Colonic mucosa (tissue), 4 donors: ENCODE measurements at regions not wholly inside any gene's neighbourhood (a gene's known extent, or its start where the extent isn't known, plus 50 kb on each side); places are given as distances from the start of the nearest gene placed in this dataset.

Source experiments
- DNase-seq: peaks from one replicate; pipeline ENCODE4 v3.0.0-alpha.2; 2020
- H3K27ac ChIP-seq: fragments of 200-600 bp; one replicate; pipeline ENCODE4 v1.8.0; 2021
- H3K27me3 ChIP-seq: fragments of 200-600 bp; one replicate; pipeline ENCODE4 v1.8.0; 2021
- H3K36me3 ChIP-seq: fragments of 200-600 bp; one replicate; pipeline ENCODE4 v1.8.0; 2021
- H3K4me1 ChIP-seq: fragments of 200-600 bp; one replicate; pipeline ENCODE4 v1.8.0; 2021; ENCODE audit warnings: mild to moderate bottlenecking
- H3K4me3 ChIP-seq: fragments of 200-600 bp; one replicate; pipeline ENCODE4 v1.8.0; 2021
- H3K9ac ChIP-seq, 2 donors: one replicate each; pipeline ENCODE4 v1.7.0; 2013; ENCODE audit warnings: control low read depth in 2 of 2, low read depth in 2 of 2, low read length in 2 of 2
- H3K9me3 ChIP-seq: fragments of 200-600 bp; one replicate; pipeline ENCODE4 v1.8.0; 2021
- intact Hi-C: fragments of 100-400 bp; cut with DNase I; formaldehyde crosslinking; loops from one replicate; pipeline ENCODE4 v1.14.1; 2022
- TF ChIP-seq, protein P1 (sequence below): fragments of 200-600 bp; IDR thresholded peaks from one replicate; pipeline ENCODE4 v1.8.0; 2022; ENCODE audit warnings: antibody characterized with exemption, mild to moderate bottlenecking
- donor health status: healthy.
- donor health status: DM: no; HTN: no; CAD: no.
- donor health status: DM: no; HTN: no; CAD: no.

DNA sequence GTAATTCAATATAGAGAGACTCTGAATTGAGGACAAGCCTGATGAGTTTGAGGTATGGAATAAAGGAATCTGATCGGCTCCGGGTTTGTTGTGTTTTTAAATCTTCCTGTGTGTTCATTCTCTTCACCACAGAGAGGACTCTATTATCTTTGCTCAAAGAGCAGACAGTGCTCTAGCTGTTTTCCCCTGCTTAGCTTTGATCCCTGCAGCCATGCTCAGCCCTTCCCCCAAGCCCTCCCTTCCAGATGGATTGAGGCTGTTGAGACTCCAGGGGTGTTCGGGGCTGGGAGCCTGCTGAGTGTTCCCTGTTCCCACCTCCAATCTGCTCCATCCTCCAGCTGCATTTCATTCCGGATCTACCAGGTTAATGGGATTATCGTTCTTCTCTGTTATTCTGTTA is 74.2 kb upstream of the CXADR start:
- TF ChIP-seq, protein P1, sequence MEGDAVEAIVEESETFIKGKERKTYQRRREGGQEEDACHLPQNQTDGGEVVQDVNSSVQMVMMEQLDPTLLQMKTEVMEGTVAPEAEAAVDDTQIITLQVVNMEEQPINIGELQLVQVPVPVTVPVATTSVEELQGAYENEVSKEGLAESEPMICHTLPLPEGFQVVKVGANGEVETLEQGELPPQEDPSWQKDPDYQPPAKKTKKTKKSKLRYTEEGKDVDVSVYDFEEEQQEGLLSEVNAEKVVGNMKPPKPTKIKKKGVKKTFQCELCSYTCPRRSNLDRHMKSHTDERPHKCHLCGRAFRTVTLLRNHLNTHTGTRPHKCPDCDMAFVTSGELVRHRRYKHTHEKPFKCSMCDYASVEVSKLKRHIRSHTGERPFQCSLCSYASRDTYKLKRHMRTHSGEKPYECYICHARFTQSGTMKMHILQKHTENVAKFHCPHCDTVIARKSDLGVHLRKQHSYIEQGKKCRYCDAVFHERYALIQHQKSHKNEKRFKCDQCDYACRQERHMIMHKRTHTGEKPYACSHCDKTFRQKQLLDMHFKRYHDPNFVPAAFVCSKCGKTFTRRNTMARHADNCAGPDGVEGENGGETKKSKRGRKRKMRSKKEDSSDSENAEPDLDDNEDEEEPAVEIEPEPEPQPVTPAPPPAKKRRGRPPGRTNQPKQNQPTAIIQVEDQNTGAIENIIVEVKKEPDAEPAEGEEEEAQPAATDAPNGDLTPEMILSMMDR, result no peak
- no peak for DNase-seq
- Histone ChIP-seq H3K4me1 (no peaks in the 10 kb centered on the region), H3K27ac (no peak overlapping the region), H3K9me3 (no peaks in the 10 kb centered on the region), H3K27me3 (no peaks in the 10 kb centered on the region), H3K4me3 (no peak overlapping the region), H3K36me3 (no peaks in the 10 kb centered on the region), H3K9ac (no peak overlapping the region)
- intact Hi-C loops, result no loop called here

DNA sequence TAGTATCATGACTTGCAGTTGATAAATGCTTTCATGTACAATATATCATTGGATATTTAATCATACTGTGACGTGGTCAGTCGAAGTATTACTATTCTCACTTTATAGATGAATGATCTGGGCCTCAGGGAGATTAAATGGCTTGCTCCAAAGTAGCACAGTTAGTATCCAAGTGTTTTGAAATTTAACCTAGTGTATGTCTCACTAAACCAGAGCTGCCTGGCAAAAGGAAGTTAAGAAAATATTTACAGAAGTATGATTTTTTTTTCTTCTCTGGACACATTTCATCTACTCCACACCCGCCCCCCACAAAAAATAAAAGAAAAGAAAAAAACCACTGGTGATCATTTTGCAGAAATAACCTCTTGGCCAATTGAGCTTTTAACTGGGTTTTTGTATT is 71.9 kb upstream of the CXADR start:
- Histone ChIP-seq H3K27ac (peak overlapping the region; percentile 28), H3K4me3 (no peak overlapping the region), H3K36me3 (no peaks in the 10 kb centered on the region), H3K27me3 (no peaks in the 10 kb centered on the region), H3K9me3 (no peaks in the 10 kb centered on the region), H3K9ac (no peak overlapping the region), H3K4me1 (no peaks in the 10 kb centered on the region)
- DNase-seq, result no peak
- intact Hi-C loops, result no loop called here
- TF ChIP-seq, protein P1, result no peak

DNA sequence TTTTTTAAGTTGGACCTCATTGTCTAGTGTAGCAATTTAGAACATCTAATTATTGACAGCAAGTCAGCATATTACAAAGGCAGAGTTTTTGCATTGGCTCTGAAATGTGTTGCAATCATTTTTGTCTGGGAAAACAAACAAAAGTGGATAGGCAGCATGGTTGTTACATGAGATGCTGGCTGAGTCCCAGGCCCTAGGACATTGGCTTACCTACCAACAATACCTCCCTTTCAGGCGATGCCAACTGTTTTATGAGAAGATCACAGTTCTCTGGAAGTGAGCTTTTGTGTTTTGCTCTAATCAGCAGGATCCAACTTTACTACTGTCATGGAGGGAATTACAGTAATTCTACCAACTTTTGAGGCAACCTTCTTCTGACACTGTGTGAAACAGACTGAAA is 71.5 kb upstream of the CXADR start:
- Histone ChIP-seq H3K27ac (peak overlapping the region; percentile 28), H3K9me3 (no peaks in the 10 kb centered on the region)

DNA sequence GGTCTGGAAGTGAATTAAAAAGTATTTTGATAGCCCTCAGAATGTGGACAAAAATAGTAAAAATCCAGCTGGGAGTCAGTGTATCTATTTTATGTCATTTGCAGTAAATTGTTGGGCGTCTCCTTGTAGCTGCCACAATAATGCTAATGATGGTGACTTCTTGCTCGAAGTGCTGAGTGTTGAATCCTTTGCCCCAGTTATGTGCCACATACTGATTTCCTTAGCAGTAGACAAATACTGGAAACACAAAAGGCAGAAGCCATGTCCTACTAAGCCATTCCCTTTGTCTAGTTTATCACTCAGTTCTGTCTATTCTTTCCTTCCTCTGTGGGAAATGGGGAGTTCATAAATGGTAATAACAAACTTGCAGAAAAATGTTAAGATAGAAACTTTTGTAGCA is 70.7 kb upstream of the CXADR start:
- Histone ChIP-seq H3K27ac (peak overlapping the region; percentile 28), H3K4me1 (no peaks in the 10 kb centered on the region), H3K9me3 (no peaks in the 10 kb centered on the region), H3K9ac (no peak overlapping the region), H3K4me3 (no peak overlapping the region), H3K27me3 (no peaks in the 10 kb centered on the region), H3K36me3 (no peaks in the 10 kb centered on the region)
- intact Hi-C loops, result no loop called here
- TF ChIP-seq, protein P1, result no peak
- no peak for DNase-seq

More for the DNA sequence above, 71.5 kb upstream of the CXADR start:
- TF ChIP-seq, protein P1, result no peak
- Histone ChIP-seq H3K27me3 (no peaks in the 10 kb centered on the region), H3K4me1 (no peaks in the 10 kb centered on the region), H3K36me3 (no peaks in the 10 kb centered on the region), H3K9ac (no peak overlapping the region), H3K4me3 (no peak overlapping the region)
- peak; percentile 78 for DNase-seq
- intact Hi-C loops, result no loop called here

DNA sequence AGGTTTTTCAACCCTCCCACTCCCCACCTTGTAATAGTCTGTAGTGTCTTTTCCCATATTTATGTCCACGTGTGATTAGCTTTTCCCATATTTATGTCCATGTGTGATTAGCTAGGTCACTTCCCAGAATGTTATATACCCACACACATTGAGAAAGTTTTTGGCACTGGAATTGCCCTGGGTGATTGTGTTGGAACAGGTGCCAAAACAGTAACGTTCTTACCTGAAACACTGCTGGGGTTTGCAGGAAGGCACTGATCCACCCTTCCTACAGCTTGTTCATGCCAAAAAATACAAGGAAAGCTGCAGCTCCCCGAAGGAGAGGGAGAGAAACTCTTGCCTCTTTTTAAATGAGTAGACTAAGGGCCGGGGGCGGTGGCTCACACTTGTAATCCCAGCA is 68.0 kb upstream of the CXADR start:
- Histone ChIP-seq H3K36me3 (no peaks in the 10 kb centered on the region), H3K4me3 (no peak overlapping the region), H3K9ac (no peak overlapping the region), H3K4me1 (no peaks in the 10 kb centered on the region), H3K27ac (no peak overlapping the region), H3K9me3 (no peaks in the 10 kb centered on the region), H3K27me3 (no peaks in the 10 kb centered on the region)
- TF ChIP-seq, protein P1, result no peak
- DNase-seq, result no peak
- intact Hi-C loops, result no loop called here

DNA sequence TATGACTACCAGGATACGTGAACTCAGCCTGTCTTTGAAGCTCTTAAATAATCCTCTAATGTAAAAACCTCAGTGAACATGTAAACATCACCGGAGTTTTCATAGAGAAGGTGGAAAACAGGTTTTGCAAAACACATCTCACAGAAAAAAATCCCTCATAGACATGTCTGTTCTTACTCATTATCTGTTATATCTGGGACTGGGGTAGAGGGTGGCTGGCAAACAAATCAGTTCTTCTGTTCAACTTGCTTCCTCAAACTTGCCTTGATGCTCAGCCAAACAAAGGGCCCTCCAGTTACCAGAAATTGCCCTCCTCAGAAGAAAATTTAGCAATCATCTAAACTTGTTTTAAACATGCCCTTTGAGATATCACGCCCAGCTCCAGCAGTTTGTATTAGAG is 66.1 kb upstream of the CXADR start:
- H3K36me3 ChIP-seq, result no peaks in the 10 kb centered on the region
- H3K4me1 ChIP-seq, result no peaks in the 10 kb centered on the region
- no peak for DNase-seq
- H3K27ac ChIP-seq, result no peak overlapping the region
- H3K9ac ChIP-seq, result no peak overlapping the region
- TF ChIP-seq, protein P1, result no peak
- intact Hi-C loops, result no loop called here
- H3K27me3 ChIP-seq, result no peaks in the 10 kb centered on the region
- H3K9me3 ChIP-seq, result no peaks in the 10 kb centered on the region
- no peak overlapping the region for H3K4me3 ChIP-seq
